ENCODE measurements at regions not wholly inside any gene's neighbourhood (a gene's known extent, or its start where the extent isn't known, plus 50 kb on each side); places are given as distances from the start of the nearest gene placed in this dataset.

DNA sequence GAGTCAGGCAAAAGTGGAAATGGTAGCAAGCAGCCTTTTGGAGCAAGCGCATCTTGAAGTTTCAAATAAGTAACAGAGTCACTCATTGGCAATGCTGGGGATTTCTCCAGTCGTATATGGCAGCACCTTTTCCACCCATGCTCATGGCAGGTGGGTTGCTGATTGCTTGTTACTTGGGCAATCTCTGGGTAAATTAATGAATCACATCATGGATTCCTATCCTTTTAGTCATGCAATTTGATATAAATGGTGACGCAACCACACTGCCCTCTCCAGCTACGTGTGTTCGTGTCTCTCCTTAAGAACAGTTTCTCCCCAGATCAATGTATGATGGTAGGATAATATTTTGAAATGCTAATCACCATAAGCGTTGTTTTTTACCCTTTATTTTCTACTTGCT, 339.9 kb upstream of the KCNH8 start:
- TF ChIP-seq GATA1 (IDR thresholded peaks at IDR 0.05; ENCODE audit: low read depth, low read length) (no peak), POLR2A (IDR thresholded peaks at IDR 0.05; ENCODE audit: low read length) (no peak)
- DNase-seq: no peak

GRCh38 chr3:18807593-18807992, 340.7 kb upstream of the KCNH8 start:
- TF ChIP-seq POLR2A (IDR thresholded peaks at IDR 0.05; ENCODE audit: low read length): no peak
- TF ChIP-seq GATA1 (IDR thresholded peaks at IDR 0.05; ENCODE audit: low read depth, low read length): no peak

DNA sequence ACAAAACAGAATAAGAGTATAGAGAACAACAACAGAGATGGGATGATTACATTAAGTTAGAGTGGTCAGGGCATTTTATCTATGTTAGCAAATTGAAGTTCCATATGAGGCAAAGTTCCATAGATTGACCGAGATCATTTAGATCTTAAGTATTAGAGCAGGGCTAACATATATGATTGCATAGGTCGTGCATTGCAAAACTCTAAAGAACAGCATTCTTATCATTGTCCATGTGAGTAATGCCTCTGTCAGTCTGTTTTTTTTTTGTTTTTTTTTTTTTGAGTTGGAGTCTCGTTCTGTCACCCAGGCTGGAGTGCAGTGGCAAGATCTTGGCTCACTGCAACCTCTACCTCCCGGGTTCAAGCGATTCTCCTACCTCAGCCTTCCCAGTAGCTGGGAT, 341.7 kb upstream of the KCNH8 start:
- TF ChIP-seq POLR2A (IDR thresholded peaks at IDR 0.05; ENCODE audit: low read length) (no peak), GATA1 (IDR thresholded peaks at IDR 0.05; ENCODE audit: low read depth, low read length) (no peak)
- no peak for DNase-seq

More at GRCh38 chr3:18807593-18807992, 340.7 kb upstream of the KCNH8 start:
- DNase-seq: no peak

- no peak for TF ChIP-seq POLR2A (IDR thresholded peaks at IDR 0.05; ENCODE audit: low read length)
- no peak for TF ChIP-seq GATA1 (IDR thresholded peaks at IDR 0.05; ENCODE audit: low read depth, low read length)
- DNase-seq: no peak
These were observed 350.9 kb upstream of the KCNH8 start for GRCh38 chr3:18797378-18797777.

DNA sequence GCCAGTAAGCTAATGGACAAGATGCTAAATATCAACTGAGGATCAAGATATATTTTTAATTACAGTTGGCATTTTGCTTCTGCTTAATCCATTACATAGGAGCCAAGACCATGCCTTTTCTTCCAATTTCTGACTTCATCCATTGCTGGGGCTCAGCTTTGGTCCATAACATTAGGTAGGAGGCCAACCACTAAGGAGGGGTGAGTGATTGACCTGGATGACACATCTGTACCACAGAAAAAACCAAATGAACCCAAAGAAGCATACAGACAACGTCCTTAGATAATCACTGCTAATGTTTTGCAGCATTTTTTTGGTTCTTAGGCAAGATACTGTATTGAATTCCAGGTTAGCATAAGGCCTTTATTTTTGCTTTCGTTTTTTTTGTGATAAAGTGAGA, 353.2 kb upstream of the KCNH8 start:
- no peak for DNase-seq
- no peak for TF ChIP-seq POLR2A (IDR thresholded peaks at IDR 0.05; ENCODE audit: low read length)
- TF ChIP-seq GATA1 (IDR thresholded peaks at IDR 0.05; ENCODE audit: low read depth, low read length): no peak

GRCh38 chr3:18791752-18792151, 356.6 kb upstream of the KCNH8 start:
- TF ChIP-seq POLR2A (IDR thresholded peaks at IDR 0.05; ENCODE audit: low read length): no peak
- no peak for TF ChIP-seq GATA1 (IDR thresholded peaks at IDR 0.05; ENCODE audit: low read depth, low read length)
- no peak for DNase-seq

DNA sequence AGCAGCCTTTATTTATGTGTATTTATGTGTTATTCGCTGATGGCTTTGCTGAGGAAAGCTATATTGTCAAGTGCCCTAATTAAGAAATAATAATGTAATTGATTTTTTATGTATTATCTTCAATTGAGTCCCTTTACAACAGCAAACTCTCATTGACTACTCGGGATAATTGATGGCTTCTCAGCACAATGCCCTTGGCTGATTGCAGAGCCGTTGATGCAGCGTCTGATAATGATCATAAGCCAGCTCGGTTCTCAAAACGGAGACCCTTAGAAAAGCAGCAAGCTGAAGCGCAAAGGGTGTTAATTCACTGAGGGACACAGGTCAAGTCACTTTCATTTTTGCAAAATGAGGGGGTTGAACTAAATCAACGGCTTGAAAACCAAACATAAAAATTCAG, 357.1 kb upstream of the KCNH8 start:
- TF ChIP-seq POLR2A (IDR thresholded peaks at IDR 0.05; ENCODE audit: low read length) (no peak), GATA1 (IDR thresholded peaks at IDR 0.05; ENCODE audit: low read depth, low read length) (no peak)
- DNase-seq: no peak

- TF ChIP-seq POLR2A (IDR thresholded peaks at IDR 0.05; ENCODE audit: low read length) (no peak), GATA1 (IDR thresholded peaks at IDR 0.05; ENCODE audit: low read depth, low read length) (no peak)
- no peak for DNase-seq
These were observed 357.9 kb upstream of the KCNH8 start for GRCh38 chr3:18790384-18790783.

DNA sequence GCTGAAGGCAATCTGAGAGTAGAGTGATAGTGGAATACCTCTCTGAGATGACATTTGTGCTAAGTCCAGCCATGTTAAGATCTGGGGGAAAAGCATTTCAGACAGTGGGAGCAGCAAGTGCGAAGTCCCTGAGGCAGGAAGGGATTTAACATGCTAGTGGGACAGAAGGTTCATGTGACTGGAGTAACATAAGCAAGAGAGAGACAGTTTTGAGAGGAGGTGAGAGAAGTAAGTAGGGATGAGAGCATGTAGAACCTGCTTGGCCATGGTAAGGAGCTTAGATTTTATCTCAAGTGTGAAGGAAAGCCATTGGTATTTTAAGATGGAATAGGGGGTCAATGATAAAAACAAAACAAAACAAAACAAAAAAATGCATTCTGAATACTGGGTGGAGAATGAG, 358.6 kb upstream of the KCNH8 start:
- DNase-seq: no peak
- TF ChIP-seq POLR2A (IDR thresholded peaks at IDR 0.05; ENCODE audit: low read length): no peak
- TF ChIP-seq GATA1 (IDR thresholded peaks at IDR 0.05; ENCODE audit: low read depth, low read length): no peak

- peak; percentile 31 to 53 for DNase-seq
These were observed 360.9 kb upstream of the KCNH8 start for GRCh38 chr3:18787441-18787840.

GRCh38 chr3:18786650-18787323, 361.5 kb upstream of the KCNH8 start:
- no peak for DNase-seq
- no peak for TF ChIP-seq GATA1 (IDR thresholded peaks at IDR 0.05; ENCODE audit: low read depth, low read length)
- no peak for TF ChIP-seq POLR2A (IDR thresholded peaks at IDR 0.05; ENCODE audit: low read length)

More at GRCh38 chr3:18787441-18787840, 360.9 kb upstream of the KCNH8 start:
- TF ChIP-seq POLR2A (IDR thresholded peaks at IDR 0.05; ENCODE audit: low read length): no peak
- TF ChIP-seq GATA1 (IDR thresholded peaks at IDR 0.05; ENCODE audit: low read depth, low read length): no peak

GRCh38 chr3:18782191-18782590, 357.1 kb upstream of the SATB1 start:
- no peak for TF ChIP-seq GATA1 (IDR thresholded peaks at IDR 0.05; ENCODE audit: low read depth, low read length)
- TF ChIP-seq POLR2A (IDR thresholded peaks at IDR 0.05; ENCODE audit: low read length): no peak
- DNase-seq: no peak

- no peak for DNase-seq
- no peak for TF ChIP-seq GATA1 (IDR thresholded peaks at IDR 0.05; ENCODE audit: low read depth, low read length)
- no peak for TF ChIP-seq POLR2A (IDR thresholded peaks at IDR 0.05; ENCODE audit: low read length)
These were observed 355.8 kb upstream of the SATB1 start for GRCh38 chr3:18780959-18781358.

DNA sequence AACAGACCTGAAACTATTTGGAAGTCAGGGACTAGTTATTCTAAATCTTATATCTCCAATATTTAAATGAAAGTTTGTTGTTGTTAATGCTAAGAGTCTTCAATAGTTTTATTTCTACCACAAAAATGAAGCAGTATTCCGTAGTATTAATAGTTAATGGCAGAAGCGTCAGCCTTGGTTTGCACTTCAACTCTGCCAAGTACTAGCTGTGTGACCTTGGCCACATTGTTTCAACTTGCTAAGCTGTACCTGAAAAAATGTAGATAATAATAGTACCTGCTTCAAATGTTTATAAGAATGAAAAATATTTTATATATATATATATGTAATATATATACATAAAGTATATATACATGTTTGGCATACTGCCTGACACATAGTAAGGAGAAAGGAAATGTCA, 354.6 kb upstream of the SATB1 start:
- TF ChIP-seq GATA1 (IDR thresholded peaks at IDR 0.05; ENCODE audit: low read depth, low read length): no peak
- TF ChIP-seq POLR2A (IDR thresholded peaks at IDR 0.05; ENCODE audit: low read length): no peak
- DNase-seq: no peak

DNA sequence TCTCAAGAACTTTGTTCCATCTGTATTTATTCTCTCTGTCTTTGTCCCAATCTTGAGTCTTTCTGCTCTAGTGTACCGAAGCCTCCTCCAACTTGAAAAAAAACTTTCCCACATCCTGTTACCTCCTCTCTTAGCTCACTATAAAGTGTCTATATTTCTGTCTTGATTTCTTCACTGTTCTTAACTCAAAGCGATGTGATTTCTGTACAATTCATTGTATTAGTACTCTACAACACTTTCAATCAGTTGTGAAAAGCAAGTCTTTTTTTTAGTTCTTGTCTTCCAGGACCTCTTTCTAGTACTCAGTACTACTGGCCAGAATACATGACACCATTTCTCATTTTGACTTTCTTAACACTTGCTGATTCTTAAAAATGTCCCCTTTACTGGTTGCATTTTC, 353.5 kb upstream of the SATB1 start:
- DNase-seq: no peak
- TF ChIP-seq GATA1 (IDR thresholded peaks at IDR 0.05; ENCODE audit: low read depth, low read length) (no peak), POLR2A (IDR thresholded peaks at IDR 0.05; ENCODE audit: low read length) (no peak)

All from erythroblast (primary cell).